PC-3 (cell line): ENCODE measurements at regions not wholly inside any gene's neighbourhood (a gene's known extent, or its start where the extent isn't known, plus 50 kb on each side); places are given as distances from the start of the nearest gene placed in this dataset.

Experiments used
- CTCF ChIP-seq: fragments of 300-600 bp; sonication (generic); conservative IDR thresholded peaks from 2 replicates; pipeline ENCODE4 v1.5.1; 2017; ENCODE audit warnings: antibody characterized with exemption, low read depth, mild to moderate bottlenecking, low read length
- EZH2 ChIP-seq: fragments of 300-600 bp; sonication (generic); IDR thresholded peaks from one replicate; pipeline ENCODE4 v1.6.1; 2017; ENCODE audit warnings: antibody characterized with exemption, mild to moderate bottlenecking, low read length; ENCODE audit not compliant: unreplicated experiment
- EZH2phosphoT487 ChIP-seq: fragments of 300-600 bp; sonication (generic); IDR thresholded peaks from 2 replicates; pipeline ENCODE4 v1.6.1; 2018; ENCODE audit warnings: mild to moderate bottlenecking, antibody characterized with exemption, low read length, borderline replicate concordance

- TF ChIP-seq CTCF (no peak), EZH2 (no peak), EZH2phosphoT487 (no peak)
Observed at GRCh38 chr2:52074130-52074719, 1042.3 kb upstream of the NRXN1 start.
